DMS53 (cell line): ENCODE measurements at regions not wholly inside any gene's neighbourhood (a gene's known extent, or its start where the extent isn't known, plus 50 kb on each side); places are given as distances from the start of the nearest gene placed in this dataset.
"Not testable (repeated sequence)": the region's sequence is repeated elsewhere in the genome, so short reads cannot be mapped to it uniquely, and the experiment has no call there.

ENCODE experiments used
- DNase-seq: peaks from one replicate; lab custom pipeline; 2025; lab: John Stamatoyannopoulos, UW

- DNase-seq, result no peak
Measured at GRCh38 chr3:25844891-25845290, 55.0 kb downstream of the OXSM start.

GRCh38 chr3:25846282-25846681 lies 56.4 kb downstream of the OXSM start:
- no peak for DNase-seq

- no peak for DNase-seq
Measured at GRCh38 chr3:25849091-25849490, 59.2 kb downstream of the OXSM start.

- no peak for DNase-seq
Measured at GRCh38 chr3:25849641-25850385, 59.9 kb downstream of the OXSM start.

GRCh38 chr3:25851693-25852259 lies 61.9 kb downstream of the OXSM start:
- DNase-seq, result not testable (repeated sequence)

- DNase-seq, result peak; percentile 39
Measured at GRCh38 chr3:25854214-25854613, 64.3 kb downstream of the OXSM start.

- DNase-seq, result peak; percentile 35
Measured at GRCh38 chr3:25854635-25855034, 64.7 kb downstream of the OXSM start.

GRCh38 chr3:25855266-25855784 lies 65.4 kb downstream of the OXSM start:
- peak; percentile 4 for DNase-seq

GRCh38 chr3:25856902-25857518 lies 67.1 kb downstream of the OXSM start:
- DNase-seq, result peak; percentile 35

GRCh38 chr3:25861566-25861965 lies 71.7 kb downstream of the OXSM start:
- no peak for DNase-seq

GRCh38 chr3:25863011-25863415 lies 73.1 kb downstream of the OXSM start:
- no peak for DNase-seq

GRCh38 chr3:25863416-25863959 lies 73.6 kb downstream of the OXSM start:
- DNase-seq, result no peak

- peak; percentile 3 for DNase-seq
Measured at GRCh38 chr3:25870452-25870851, 80.6 kb downstream of the OXSM start.

- DNase-seq, result no peak
Measured at GRCh38 chr3:25872200-25872877, 82.4 kb downstream of the OXSM start.

- DNase-seq, result no peak
Measured at GRCh38 chr3:25883492-25883891, 93.6 kb downstream of the OXSM start.

GRCh38 chr3:25884981-25885380 lies 95.1 kb downstream of the OXSM start:
- no peak for DNase-seq

- DNase-seq, result no peak
Measured at GRCh38 chr3:25885544-25885943, 95.7 kb downstream of the OXSM start.

GRCh38 chr3:25887907-25888306 lies 98.0 kb downstream of the OXSM start:
- no peak for DNase-seq

GRCh38 chr3:25888892-25889524 lies 99.1 kb downstream of the OXSM start:
- peak; percentile 1 for DNase-seq

- no peak for DNase-seq
Measured at GRCh38 chr3:25889525-25889917, 99.6 kb downstream of the OXSM start.

GRCh38 chr3:25894101-25894500 lies 104.2 kb downstream of the OXSM start:
- DNase-seq, result no peak

GRCh38 chr3:25895031-25895430 lies 105.1 kb downstream of the OXSM start:
- no peak for DNase-seq
